ENCODE measurements at regions not wholly inside any gene's neighbourhood (a gene's known extent, or its start where the extent isn't known, plus 50 kb on each side); places are given as distances from the start of the nearest gene placed in this dataset.

DNA sequence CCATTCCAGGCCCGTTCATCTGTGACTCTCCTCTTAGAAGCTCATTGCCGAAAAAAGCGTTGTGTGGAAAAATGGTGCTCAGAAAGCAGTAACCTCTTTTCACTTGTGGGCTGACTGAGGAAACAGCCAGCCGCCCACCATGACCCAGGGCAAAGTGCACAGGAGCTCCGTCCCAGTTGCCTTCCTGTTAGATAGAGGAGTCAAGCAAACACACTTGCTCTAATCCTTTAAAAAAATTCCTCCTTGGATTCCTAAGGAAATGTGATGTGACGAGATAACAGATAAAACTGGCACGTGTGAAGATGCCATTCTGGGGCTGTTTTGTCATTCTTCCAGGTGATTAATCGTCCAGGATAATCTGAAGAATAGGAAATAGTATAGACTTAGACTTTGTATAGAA lies 396.8 kb upstream of the DDHD1 start:
- no peak for DNase-seq (ENCODE audit: low spot score)

DNA sequence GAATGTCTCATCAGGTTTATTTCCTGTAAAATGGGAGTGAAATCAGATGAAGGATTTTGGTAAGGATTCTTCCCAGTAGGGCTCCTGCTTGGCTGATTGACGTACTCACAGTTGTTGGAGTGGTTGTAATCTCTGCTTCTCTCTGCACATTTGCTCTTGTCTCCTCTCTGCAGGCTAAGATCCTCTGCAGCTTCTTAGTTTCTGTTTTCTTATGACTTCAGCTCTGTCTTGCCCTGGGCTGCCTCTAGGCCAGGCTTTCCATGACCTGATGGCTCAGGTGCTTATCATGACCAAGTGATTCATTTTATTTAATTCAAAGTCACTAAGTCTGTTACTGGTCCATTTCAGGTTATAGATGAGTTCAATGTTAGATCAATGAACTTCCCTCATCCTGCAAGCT lies 394.5 kb upstream of the DDHD1 start:
- no peak for DNase-seq (ENCODE audit: low spot score)

DNA sequence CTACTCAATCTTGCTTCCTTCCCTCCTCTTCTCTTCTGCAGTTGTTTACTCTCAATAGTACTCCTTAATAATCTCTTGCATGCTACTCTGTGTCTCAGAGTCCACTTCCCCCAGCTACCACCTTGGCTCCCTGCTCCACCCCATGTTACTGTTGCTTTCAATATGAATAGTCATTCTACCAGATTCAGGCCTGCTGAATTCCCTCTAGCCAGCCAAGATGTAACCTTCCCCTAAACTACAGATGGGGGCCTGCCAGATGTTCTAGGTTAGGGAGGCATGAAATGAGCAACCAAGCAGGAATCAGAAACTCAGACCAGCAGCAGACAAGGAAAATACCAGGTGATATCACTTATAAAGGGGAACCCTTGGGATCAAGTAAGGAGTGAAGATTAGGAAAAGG lies 392.1 kb upstream of the DDHD1 start:
- no peak for DNase-seq (ENCODE audit: low spot score)

DNA sequence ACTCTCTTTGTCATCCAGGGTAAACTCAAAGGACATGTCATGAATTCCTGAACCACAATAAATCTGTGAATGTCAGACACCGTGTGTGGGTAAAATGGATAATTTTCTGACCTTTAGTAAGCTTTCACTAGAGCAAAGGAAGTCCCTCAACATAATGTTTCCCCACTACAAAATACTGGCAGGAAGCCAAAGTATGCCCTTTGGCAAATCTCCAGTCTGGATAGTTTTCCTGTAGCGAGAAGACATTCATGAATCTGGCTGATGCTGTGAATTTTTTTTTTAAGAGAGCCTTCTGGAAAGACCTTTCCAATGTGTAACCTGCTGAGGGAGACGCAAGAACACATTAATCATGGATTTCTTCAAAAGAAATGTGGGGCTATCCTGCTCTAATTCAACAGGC lies 389.6 kb upstream of the DDHD1 start:
- peak; percentile 32 for DNase-seq (ENCODE audit: low spot score)

DNA sequence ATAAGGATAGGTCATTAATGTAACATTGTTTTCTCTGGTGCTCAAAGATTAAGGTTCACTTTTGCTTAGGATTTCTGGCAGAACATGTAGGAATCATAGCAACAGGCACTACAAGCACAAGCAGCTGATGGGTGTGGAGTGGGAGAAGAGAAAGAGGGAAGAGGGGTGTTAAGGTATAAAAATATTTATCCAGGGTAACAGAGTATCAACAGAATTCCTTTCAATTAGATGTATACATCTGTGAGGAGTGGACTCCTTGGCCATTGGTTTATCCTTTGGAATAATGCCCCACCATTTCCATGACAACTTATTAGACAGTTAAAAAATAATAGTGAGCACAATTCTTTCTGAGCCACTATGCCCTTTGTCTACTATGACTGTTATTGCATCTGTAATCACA lies 388.3 kb upstream of the DDHD1 start:
- DNase-seq (ENCODE audit: low spot score) = no peak

DNA sequence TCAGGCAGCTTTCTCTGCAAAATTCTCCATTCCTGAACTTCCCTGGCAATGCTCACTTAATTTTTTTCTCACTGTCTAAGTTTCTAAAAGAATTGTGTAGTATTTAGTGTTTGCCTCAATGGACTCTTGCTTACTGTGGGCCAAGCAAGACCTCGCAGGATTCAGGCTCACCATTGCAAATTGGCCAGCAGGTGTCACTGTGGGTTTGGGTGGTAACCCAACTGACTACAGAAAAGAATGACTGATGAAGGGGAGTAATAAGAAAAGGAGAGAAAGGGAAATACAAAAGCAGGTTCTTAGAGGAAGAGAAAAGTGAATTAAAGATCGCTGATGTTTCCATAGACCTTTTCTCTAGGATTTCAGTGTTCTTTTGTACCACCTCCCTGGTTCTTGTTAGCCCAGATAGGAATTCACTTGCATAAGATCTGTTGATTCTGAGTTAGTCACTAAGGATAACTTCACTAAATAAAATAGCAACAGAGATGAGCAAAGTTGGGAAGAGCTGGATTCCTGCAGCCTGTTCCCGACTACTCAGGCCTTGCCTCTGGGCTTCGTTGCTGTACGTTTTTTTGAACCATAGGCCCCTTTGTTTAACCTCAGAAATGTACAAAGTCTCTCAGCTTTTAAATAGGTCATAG lies 386.5 kb upstream of the DDHD1 start:
- peak; percentile 49 for DNase-seq (ENCODE audit: low spot score)

DNA sequence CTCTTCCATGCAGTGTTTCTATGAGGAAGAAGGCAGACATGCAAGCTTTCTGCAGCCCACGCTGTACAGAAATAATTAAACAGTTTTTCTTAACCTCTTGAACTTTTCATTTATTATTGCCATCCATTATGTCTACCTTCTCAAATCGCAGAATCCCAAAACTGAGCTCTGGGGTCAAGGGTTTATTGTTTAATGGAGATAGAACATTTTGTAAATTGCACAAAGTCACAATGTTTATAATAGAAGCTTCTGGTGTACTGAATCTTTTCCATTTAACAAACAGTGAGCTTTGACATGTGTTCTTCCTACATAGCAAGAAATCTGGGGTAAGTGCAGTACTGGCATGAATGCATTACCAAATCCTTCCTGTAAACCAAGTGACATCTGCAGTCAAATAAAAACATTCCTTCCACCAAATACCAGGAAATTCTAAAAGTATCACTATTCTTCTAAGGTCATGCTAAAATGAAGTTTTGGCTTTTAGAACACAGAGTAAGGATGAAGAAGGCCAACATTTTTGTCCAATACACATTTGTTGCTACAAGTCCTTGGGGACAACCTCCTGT lies 385.3 kb upstream of the DDHD1 start:
- DNase-seq (ENCODE audit: low spot score) = no peak

DNA sequence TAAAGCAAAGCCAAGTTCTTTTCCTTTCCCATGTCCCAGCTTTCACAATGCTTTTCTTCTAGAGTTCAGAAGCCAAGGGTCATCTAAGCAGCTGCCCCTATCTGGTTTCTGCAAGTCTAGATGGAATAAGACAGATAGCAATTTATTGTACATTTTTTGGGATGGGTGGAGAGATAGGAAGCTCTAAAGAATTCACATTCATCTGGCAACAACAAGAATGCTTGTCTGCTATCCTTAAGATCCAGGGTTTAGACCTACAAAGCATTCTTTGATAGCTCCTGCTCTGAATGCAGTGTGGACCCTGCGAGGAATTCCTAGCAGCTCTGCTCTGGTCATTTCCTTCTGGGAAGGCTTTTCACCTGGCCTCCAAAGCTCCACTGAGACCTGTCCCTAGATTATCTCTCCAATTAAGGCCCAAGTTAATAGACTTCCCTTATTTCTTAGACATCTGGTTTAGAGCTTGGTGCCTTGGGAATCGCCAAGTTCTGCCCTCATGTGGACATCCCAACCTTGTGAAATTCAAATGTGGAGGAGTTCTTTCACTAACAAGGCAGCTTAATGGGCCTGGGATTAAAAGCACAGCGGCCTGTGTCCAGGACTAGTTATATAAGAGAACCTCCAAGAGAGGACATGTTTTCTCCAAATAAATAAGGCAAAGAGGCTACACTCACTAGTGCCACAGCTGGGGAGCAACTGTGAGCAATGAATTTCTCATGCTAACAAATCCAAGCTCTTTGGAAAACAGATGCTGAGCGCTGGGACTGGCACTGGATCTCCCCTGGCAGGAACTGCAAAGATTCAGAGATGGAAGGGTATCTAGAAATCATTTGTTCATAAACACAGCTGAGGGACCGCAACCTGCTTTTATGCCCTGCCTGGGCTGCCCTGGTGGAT lies 384.5 kb upstream of the DDHD1 start:
- DNase-seq (ENCODE audit: low spot score) = peak; percentile 8

DNA sequence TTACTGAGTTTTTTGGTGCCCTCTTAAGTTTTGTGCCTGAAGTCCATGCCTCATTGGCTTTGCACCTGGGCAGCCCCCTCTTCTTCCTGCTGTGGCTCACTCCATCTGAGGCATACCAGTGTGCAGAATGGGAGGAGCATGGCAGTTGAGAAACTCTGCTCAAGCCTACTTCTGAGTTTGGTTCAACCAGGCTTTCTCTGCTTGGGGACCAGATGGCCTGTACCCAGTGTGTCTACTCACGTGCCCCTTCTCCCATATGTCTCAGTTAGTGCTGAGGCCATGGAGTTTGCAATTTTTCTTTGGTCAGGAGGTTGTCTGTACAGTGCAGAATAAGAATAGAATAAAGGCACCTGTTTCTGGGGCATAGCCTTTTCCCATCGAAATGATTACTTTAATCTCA lies 383.3 kb upstream of the DDHD1 start:
- no peak for DNase-seq (ENCODE audit: low spot score)

DNA sequence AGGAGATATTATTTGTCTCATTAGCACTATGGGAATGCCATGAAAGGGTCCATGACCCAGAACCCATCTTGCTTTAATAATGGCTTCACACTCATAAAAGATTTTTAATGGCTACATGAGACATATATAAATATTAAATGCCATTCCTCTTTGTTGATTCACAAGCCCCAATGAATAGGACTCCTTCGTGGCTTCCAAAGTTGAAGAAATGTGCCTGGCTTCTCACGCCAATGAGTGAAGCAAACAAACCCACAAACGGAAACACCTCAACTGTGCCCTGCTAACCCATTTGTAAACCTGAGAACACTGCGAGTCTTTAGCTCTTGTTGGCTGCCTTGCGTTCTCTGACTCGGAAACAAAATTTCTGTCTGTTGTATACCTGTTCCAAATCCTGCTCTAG lies 381.7 kb upstream of the DDHD1 start:
- no peak for DNase-seq (ENCODE audit: low spot score)

DNA sequence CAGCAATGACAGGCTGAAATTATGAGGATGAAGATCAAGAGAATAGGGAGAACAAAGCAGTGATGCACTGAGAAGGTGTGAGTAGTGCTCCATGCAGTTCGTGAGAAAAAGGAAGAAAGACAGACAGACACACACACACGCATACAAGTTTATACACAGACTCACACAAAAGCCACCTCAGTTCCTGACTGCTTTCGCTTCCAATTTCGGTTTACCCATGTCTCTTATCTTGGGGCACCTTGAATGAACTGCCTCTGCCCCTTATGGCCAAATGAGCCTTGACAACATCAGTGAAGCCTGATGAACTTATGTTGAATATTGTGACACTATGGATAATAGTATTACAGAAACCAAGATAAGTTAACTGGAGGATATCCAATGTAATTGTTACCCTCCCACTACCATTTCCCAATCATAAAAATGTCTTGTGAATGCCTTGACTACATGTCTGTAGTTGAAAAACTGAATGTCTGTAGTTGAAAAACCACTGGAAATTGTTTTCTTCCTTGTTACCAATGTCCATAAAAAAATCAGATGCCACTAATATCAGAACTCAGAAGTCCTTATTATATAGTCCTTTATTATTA lies 380.4 kb upstream of the DDHD1 start:
- DNase-seq (ENCODE audit: low spot score) = no peak

DNA sequence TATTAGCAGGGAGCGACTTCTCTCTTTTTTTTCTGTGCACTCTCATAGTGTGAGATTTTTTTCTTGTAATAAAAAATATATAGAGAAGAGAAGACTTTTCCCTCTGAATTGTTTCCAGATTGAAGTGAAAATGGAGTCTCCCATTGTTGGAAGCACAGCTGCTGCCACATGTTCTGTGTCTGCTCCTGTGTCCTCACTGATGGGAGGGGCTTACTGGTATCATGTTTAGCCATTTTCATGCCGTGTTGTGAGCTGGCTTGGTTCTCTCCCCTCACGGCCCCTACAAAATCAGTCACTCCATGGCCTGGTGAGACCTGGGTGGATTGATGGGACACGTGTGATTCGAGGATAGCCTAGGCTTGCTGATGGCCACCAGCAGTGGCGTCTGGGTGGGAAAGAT lies 379.7 kb upstream of the DDHD1 start:
- no peak for DNase-seq (ENCODE audit: low spot score)

DNA sequence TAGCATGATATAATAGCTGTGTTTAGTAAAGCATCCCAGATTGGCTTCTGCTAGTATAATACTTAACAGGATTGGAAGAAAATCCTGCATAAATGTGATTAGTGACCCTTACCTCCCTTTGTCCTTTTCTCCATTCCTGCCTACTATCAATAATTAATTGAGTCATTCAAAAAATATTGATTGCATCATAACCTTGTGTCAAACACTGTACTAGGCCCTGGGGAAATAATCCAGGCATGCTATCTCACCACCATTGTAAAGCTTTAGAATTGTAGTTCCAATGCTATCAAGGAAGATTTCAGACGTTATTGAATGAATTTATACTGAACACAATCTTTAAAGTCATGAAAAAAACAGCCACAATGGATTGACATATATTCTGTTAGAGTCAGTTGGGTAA lies 378.6 kb upstream of the DDHD1 start:
- DNase-seq (ENCODE audit: low spot score) = no peak

DNA sequence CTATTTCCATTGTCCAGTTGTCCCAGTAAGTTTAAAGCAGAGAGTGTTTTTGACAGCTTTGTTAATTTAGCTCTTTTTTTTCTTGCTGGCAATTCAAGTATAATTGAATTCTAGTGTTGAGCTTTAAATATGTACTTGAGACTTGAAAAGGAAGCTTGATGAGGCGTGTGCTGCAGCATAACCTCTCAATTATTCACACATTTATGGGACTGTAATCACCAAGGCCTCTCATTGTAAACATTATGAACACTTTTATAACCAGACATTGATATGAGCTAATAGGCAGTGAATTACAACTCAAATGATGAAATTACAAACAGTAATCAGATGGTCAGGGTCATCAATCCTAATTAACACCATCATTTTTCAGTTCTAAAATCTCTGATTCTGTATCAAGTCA lies 378.0 kb upstream of the DDHD1 start:
- DNase-seq (ENCODE audit: low spot score) = no peak

DNA sequence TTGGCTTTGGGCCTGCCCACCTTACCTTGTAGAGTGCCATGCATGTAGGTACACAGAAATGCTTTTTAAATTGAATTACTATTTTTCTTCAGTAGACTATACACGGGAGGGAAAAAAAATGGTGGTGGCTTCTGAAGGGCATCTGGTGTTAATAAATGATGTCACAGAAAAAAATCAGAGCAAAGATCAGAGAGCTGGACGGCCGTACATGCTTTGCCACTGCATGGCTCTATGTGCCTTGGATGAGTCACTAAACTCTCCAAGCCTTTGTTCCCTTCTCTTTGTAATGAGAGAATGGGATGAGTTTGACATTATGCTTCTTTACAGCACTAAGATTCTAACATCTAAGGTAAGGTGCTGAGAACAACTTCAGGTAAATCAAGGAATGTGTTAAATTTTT lies 376.4 kb upstream of the DDHD1 start:
- no peak for DNase-seq (ENCODE audit: low spot score)

DNA sequence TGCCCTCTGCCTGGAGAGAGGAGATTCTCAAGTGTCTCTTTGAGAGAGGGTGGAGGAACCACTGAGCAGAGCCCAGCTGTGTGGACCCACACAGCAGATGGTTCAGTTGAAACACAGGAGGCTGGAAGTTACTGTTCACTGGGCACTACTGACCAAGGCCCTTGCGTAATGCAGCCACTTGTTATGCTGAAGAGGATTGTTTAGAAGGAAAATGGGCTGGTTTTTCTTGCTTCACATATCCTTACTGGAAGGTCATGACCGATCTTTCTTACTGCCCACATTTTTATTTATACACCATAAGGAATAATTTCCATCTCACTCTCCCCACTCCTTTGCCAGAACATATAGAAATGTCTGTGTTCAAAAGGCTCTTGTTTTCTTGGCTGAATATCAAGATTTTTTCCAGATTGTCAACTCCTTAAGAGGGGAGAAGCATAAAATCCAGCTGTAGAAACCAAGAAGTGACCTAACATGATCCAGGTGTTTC lies 375.1 kb upstream of the DDHD1 start:
- DNase-seq (ENCODE audit: low spot score) = no peak

DNA sequence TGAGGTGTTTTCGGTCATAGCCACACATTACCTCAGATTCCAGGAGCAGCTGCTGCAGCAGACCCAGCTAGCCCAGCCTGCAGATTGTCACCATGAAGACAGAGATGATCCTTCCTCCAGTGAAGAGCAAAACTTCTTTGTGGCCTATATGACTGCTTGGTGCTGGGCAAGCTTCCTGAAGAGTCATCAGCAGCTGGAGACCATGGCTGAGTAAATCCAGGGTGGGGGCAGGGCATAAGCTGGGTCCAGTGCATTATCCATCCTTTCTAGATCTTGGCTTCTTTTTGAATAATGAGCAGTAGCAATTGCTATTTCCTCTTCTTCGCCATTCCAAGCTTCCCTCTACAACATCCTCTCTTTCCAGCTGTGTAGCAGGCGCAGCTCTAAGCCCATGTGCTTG lies 373.1 kb upstream of the DDHD1 start:
- no peak for DNase-seq (ENCODE audit: low spot score)

DNA sequence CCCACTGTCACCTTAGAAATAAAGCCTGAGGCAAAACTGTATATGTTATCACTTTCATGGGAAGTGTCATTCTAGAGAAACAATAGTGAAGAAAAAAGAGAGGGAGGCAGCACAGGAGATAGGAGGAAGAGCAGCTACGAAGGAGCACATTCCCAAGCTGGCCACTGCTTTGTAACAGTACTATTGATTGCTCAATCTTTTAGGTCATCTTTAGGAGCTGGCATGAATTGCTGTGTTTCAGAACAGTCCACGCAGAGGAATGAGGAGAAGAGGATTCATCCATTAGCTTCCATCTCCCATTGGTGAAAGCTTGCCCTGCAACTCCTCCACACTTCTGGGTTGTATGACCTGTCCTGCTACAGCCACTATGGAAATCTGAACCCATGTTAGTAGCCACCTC lies 372.5 kb upstream of the DDHD1 start:
- no peak for DNase-seq (ENCODE audit: low spot score)

DNA sequence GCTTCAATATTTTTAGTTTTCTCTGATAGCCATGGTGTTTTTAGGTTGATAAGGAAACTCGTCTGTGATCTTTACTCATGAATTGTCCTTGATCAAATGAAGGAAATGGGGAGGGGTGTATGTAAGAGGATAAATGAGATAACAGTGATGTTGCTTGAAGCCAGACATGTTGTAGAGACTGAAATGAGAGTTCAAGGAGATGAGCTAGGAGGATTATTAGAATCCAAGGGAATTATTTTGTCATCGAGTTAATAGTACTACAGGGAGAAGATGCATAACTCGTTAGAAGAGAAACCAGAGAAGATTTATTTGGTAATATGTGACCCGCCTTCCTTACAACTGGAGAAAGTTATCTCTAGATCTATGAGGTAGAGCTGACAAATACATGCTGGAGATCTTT lies 371.3 kb upstream of the DDHD1 start:
- no peak for DNase-seq (ENCODE audit: low spot score)

DNA sequence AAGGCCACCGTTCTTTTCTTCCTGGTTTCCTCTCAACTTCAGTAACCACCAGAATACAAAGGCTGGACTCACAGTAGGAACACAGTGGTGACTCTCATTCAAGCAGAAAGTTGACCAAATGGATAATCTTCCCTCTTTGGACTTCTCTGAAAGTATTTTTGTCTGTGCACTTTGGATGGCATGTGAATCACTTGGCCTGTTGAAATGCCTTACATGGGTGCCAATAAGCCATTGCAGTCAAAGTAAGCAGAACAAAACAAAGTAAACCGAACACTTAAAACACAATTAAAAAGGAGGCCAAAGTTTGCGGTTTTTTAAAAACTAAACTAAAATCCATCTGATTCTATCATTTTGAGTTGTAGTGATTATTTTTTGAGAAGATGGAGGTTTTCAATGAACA lies 370.1 kb upstream of the DDHD1 start:
- no peak for DNase-seq (ENCODE audit: low spot score)

DNA sequence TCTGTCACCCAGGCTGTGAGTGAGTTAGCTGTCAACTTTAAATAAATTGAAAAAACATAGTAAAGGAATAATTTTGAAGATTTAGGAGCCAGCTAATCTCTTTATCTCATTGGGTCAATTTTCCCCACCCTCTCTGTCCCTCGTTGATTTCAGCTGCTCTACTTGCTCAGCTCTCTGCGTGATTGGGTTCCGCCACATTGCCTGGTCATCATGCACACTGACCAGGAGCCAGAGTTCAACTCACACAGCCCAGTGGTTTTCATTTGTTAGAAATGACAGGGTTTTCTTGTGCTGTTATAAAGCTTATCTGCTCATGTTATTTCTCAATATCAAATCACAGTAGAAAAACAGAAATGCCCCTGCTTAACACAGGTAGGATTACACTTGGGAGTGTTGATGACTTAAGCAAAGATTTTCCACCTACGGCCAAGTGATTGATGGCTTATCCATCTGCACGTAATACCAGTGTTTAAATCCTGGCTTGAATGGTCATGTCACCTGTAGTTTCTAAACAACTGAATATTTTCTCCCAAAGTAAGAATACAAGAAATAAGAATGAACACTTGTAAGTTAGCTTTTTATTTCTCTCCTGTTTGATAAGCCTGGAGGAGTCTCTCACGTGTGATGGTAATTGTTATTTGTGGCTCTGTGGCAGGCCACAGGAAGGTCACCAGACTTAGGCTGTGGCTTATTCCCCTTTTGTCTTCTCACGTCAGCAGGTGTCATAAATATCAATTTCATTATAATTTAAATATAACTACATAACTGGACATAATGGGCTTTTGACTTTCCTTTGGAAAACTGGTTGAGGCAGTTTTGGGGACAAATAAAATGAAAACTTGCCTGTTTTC lies 367.2 kb upstream of the DDHD1 start:
- DNase-seq (ENCODE audit: low spot score) = no peak

DNA sequence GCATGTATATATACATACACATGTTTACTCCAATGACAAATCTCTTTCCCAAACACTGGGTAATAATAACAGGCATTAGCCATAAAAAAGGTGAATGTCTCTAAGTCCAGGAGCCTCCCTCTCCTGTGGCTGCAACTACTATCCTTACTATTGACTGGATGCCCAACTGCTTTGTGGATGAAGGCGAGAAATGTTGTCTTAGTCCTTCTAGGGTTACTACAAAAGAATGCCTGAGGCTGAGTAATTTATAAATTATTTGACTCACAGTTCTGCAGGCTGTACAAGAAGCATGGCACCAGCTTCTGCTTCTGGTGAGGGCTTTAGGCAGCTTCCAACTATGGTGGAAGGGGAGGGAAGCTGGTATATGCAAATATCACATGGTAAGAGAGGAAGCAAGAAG lies 366.0 kb upstream of the DDHD1 start:
- DNase-seq (ENCODE audit: low spot score) = no peak
